ENCODE measurements at regions not wholly inside any gene's neighbourhood (a gene's known extent, or its start where the extent isn't known, plus 50 kb on each side); places are given as distances from the start of the nearest gene placed in this dataset.

DNA sequence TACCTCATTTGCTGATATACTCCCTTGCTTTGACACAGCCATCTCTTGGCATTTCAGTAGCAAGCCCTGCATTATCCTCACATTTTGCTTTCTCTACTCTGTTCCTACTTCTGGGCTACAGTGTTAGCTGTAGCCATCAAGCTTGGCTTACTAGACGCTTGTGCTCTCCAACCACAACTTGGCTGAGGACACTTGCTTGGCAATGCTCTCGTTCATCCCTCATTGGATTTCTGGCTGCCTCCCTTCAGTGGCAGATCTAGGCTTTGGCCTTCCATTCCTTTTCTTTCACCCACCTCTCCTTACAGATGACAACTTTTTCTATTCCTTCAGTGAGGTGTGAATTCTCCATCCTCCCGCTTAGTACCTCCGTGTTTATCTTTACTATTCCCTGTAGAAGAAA lies 428.7 kb upstream of the LRRC7 start:
- TF ChIP-seq EP300 (IDR thresholded peaks at IDR 0.05) (no peak), POLR2A (IDR thresholded peaks at IDR 0.05) (no peak)
- TF ChIP-seq, protein P1, sequence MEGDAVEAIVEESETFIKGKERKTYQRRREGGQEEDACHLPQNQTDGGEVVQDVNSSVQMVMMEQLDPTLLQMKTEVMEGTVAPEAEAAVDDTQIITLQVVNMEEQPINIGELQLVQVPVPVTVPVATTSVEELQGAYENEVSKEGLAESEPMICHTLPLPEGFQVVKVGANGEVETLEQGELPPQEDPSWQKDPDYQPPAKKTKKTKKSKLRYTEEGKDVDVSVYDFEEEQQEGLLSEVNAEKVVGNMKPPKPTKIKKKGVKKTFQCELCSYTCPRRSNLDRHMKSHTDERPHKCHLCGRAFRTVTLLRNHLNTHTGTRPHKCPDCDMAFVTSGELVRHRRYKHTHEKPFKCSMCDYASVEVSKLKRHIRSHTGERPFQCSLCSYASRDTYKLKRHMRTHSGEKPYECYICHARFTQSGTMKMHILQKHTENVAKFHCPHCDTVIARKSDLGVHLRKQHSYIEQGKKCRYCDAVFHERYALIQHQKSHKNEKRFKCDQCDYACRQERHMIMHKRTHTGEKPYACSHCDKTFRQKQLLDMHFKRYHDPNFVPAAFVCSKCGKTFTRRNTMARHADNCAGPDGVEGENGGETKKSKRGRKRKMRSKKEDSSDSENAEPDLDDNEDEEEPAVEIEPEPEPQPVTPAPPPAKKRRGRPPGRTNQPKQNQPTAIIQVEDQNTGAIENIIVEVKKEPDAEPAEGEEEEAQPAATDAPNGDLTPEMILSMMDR (IDR thresholded peaks at IDR 0.05): no peak
- WGBS, 2 donors: 73 to 79% methylated on average over 4 of the region's 4 CpGs
- Histone ChIP-seq H3K27me3 (no peaks in the 10 kb centered on the region), H3K27ac (no peak overlapping the region), H3K4me1 (no peaks in the 10 kb centered on the region), H3K4me3 (no peak overlapping the region), H3K36me3 (no peaks in the 10 kb centered on the region), H3K9me3 (peaks cover 0 to 15% (median 2%) of the 10 kb centered on the region in 4 donors)
- no peak for DNase-seq (ENCODE audit: low spot score in 2 of 2)

DNA sequence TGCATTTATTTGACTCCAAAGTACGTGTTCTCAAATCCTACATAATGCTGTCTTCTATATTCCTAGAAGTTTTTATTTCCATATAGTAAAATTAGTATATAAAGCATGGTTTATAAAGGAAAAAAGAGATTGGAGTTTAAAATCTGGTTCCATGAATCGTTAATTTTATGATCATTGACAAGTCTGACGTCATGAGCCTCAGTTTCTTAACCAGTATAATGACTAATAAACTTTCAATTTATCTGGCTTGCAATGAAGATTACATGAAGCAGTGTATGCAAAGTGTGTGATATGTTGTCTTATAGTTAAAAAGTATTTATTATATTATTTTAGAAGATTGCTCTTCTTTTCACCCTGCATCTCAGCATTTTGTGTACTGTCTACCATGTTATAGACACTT lies 421.4 kb upstream of the LRRC7 start:
- Histone ChIP-seq H3K36me3 (no peaks in the 10 kb centered on the region), H3K4me3 (no peak overlapping the region), H3K9me3 (no peaks in the 10 kb centered on the region), H3K27me3 (no peaks in the 10 kb centered on the region), H3K27ac (no peak overlapping the region), H3K4me1 (no peaks in the 10 kb centered on the region)
- DNase-seq (ENCODE audit: low spot score in 2 of 2): no peak
- TF ChIP-seq, protein P1 (IDR thresholded peaks at IDR 0.05): no peak
- TF ChIP-seq POLR2A (IDR thresholded peaks at IDR 0.05): no peak
- TF ChIP-seq EP300 (IDR thresholded peaks at IDR 0.05): no peak
- 81 to 86% methylated on average over 3 of the region's 3 CpGs for WGBS, 2 donors

DNA sequence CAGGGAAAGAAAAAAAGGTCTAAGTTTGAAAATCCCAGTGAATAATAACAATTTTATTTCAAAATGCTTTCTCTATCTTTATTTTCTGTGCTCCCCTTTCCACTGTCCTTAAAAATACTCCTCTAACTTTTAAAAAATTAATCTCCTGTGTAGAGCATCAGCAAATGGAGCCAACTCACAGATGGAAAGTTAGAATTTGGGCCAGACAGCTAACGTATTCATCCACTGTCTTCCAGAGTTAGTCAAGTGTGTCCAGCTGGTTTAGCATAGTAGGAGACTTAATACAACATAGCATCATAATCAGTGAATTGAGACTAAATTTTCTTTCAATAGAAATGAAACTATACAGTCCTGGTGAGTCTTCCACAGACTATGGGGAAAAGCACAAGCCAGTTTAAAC lies 419.0 kb upstream of the LRRC7 start:
- DNase-seq (ENCODE audit: low spot score in 2 of 2): no peak
- 58 to 74% methylated on average over 1 of the region's 1 CpG for WGBS, 2 donors
- peaks cover 0 to 5% (median 0%) of the 10 kb centered on the region in 4 donors for H3K9me3 ChIP-seq
- H3K27me3 ChIP-seq: no peaks in the 10 kb centered on the region
- no peak overlapping the region for H3K4me3 ChIP-seq
- TF ChIP-seq POLR2A (IDR thresholded peaks at IDR 0.05): no peak
- TF ChIP-seq, protein P1 (IDR thresholded peaks at IDR 0.05): no peak
- no peak for TF ChIP-seq EP300 (IDR thresholded peaks at IDR 0.05)
- no peak overlapping the region for H3K27ac ChIP-seq
- no peaks in the 10 kb centered on the region for H3K4me1 ChIP-seq
- H3K36me3 ChIP-seq: no peaks in the 10 kb centered on the region

DNA sequence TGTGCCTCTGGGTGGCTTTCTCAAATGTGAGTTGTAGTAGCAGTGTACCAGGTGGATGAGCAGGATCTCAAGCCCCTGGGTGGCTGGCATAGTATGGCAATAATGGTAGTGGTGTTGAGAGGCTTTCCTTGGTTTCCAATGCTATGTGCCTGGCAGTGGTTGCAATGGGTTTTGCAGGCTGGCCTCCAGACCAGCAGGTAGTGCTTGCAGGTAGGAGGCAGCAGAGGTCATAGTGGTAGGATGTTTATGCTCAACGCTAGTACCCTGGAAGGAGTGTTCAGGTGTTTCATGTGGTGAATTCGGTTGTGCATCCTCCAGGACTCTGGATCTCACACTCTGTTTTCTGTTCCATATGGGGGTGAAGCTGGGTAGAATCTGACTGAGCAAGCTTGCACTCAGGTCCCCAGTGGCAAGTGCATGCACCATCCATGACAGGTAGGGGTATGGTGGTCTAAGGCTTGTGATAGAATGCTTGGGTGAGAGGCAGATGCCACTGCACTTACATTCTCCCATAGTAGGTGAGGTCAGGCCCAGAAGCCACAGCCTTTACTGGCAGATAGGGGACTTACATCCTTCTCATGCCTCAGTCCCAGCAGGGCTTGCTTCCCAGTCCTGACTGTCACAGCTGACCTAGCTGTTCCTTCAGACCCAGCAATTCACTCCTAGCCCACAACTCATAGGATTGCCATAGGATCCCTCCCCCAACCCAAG lies 410.5 kb upstream of the LRRC7 start:
- TF ChIP-seq, protein P1 (IDR thresholded peaks at IDR 0.05): no peak
- TF ChIP-seq EP300 (IDR thresholded peaks at IDR 0.05) (no peak), POLR2A (IDR thresholded peaks at IDR 0.05) (no peak)
- Histone ChIP-seq H3K36me3 (no peaks in the 10 kb centered on the region), H3K27ac (no peak overlapping the region), H3K27me3 (no peaks in the 10 kb centered on the region), H3K9me3 (peaks cover 0 to 5% (median 0%) of the 10 kb centered on the region in 4 donors), H3K4me3 (no peak overlapping the region), H3K4me1 (no peaks in the 10 kb centered on the region)
- 83 to 88% methylated on average over 2 of the region's 2 CpGs for WGBS, 2 donors
- no peak for DNase-seq (ENCODE audit: low spot score in 2 of 2)

DNA sequence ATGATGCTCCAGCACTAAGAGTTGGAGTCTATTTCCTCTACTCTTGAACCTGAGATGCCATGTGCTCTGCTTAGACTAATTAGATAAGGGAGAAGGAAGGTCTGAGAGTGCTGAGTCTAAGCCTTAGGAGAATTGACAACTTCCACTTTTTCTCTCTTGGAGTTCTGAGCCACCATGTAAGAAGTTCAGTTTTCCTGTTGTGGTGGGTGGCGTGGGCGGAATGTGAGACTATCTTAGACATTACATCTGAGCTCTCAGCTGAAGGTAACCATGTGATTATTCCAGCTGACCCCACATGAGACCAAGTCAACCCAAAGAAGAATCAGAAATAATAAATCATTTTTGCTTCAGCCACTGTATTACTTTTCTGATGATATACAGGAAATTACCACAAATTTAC lies 404.5 kb upstream of the LRRC7 start:
- Histone ChIP-seq H3K4me3 (no peak overlapping the region), H3K4me1 (no peaks in the 10 kb centered on the region), H3K27me3 (no peaks in the 10 kb centered on the region), H3K36me3 (no peaks in the 10 kb centered on the region), H3K27ac (no peak overlapping the region), H3K9me3 (no peaks in the 10 kb centered on the region)
- TF ChIP-seq EP300 (IDR thresholded peaks at IDR 0.05): no peak
- TF ChIP-seq, protein P1 (IDR thresholded peaks at IDR 0.05): no peak
- no peak for TF ChIP-seq POLR2A (IDR thresholded peaks at IDR 0.05)
- DNase-seq (ENCODE audit: low spot score in 2 of 2): no peak
- WGBS, 2 donors: 81 to 89% methylated on average over 2 of the region's 2 CpGs
